GM10266 (cell line): ENCODE measurements at regions not wholly inside any gene's neighbourhood (a gene's known extent, or its start where the extent isn't known, plus 50 kb on each side); places are given as distances from the start of the nearest gene placed in this dataset.
"Not testable (repeated sequence)": the region's sequence is repeated elsewhere in the genome, so short reads cannot be mapped to it uniquely, and the experiment has no call there.

Source experiments
- DNase-seq: peaks from one replicate; pipeline ENCODE4 v3.0.0; 2012; ENCODE audit errors: extremely low spot score
- TF ChIP-seq, protein P1 (sequence below): IDR thresholded peaks from 2 replicates; pipeline ENCODE4 v1.5.1; 2012; ENCODE audit warnings: mild to moderate bottlenecking, low read depth; ENCODE audit not compliant: control insufficient read depth, insufficient read depth; ENCODE audit errors: missing control alignments

GRCh38 chr4:111127841-111128240 is 505.0 kb upstream of the PITX2 start:
- DNase-seq = no peak
- TF ChIP-seq, protein P1, sequence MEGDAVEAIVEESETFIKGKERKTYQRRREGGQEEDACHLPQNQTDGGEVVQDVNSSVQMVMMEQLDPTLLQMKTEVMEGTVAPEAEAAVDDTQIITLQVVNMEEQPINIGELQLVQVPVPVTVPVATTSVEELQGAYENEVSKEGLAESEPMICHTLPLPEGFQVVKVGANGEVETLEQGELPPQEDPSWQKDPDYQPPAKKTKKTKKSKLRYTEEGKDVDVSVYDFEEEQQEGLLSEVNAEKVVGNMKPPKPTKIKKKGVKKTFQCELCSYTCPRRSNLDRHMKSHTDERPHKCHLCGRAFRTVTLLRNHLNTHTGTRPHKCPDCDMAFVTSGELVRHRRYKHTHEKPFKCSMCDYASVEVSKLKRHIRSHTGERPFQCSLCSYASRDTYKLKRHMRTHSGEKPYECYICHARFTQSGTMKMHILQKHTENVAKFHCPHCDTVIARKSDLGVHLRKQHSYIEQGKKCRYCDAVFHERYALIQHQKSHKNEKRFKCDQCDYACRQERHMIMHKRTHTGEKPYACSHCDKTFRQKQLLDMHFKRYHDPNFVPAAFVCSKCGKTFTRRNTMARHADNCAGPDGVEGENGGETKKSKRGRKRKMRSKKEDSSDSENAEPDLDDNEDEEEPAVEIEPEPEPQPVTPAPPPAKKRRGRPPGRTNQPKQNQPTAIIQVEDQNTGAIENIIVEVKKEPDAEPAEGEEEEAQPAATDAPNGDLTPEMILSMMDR = no peak

DNA sequence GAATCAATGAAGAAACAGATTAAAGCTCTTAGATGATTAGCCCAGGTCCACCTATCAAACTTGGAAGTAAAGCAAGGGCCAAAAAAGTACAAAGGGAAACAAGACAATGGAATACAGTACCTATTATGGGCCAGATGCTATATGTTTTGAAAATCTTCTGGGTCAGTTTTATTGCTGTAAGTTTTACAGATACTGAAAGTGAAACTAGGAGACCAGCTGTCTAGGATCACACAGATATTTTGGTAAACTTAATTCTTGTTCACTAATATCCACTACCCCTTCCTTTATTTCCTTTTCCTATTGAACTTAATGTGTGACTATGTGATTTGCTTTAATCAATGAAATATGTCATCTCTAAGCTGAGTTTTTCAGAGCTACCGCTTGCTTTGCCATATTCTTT is 505.4 kb upstream of the PITX2 start:
- TF ChIP-seq, protein P1 = no peak
- DNase-seq = no peak

- no peak for DNase-seq
- TF ChIP-seq, protein P1 = no peak
Measured at GRCh38 chr4:111136438-111136837, 513.6 kb upstream of the PITX2 start.

GRCh38 chr4:111136967-111137366 is 514.1 kb upstream of the PITX2 start:
- TF ChIP-seq, protein P1 = no peak
- no peak for DNase-seq

- no peak for DNase-seq
- TF ChIP-seq, protein P1 = no peak
Measured at GRCh38 chr4:111143510-111143909, 520.6 kb upstream of the PITX2 start.

- DNase-seq = no peak
Measured at GRCh38 chr4:111154934-111155333, 532.1 kb upstream of the PITX2 start.

GRCh38 chr4:111164556-111164955 is 541.7 kb upstream of the PITX2 start:
- TF ChIP-seq, protein P1 = peak; percentile 14
- not testable (repeated sequence) for DNase-seq

More at GRCh38 chr4:111154934-111155333, 532.1 kb upstream of the PITX2 start:
- TF ChIP-seq, protein P1 = no peak
